HUES64 (cell line): ENCODE measurements at regions not wholly inside any gene's neighbourhood (a gene's known extent, or its start where the extent isn't known, plus 50 kb on each side); places are given as distances from the start of the nearest gene placed in this dataset.

Experiments
- H3K27ac ChIP-seq: 2 replicates; pipeline ENCODE4 v1.7.0; 2013; ENCODE audit warnings: low read depth, low read length, inconsistent platforms
- H3K27me3 ChIP-seq: 2 replicates; pipeline ENCODE4 v1.6.1; 2013; ENCODE audit warnings: mild to moderate bottlenecking, low read length; ENCODE audit not compliant: insufficient read depth
- H3K36me3 ChIP-seq: 2 replicates; pipeline ENCODE4 v1.6.1; 2013; ENCODE audit warnings: mild to moderate bottlenecking, low read length; ENCODE audit not compliant: insufficient read depth
- H3K4me1 ChIP-seq: 2 replicates; pipeline ENCODE4 v1.6.1; 2013; ENCODE audit warnings: mild to moderate bottlenecking, low read length, moderate library complexity; ENCODE audit not compliant: insufficient read depth
- H3K4me3 ChIP-seq: 2 replicates; pipeline ENCODE4 v1.5.1; 2013; ENCODE audit warnings: mild to moderate bottlenecking, low read length, moderate library complexity
- H3K9ac ChIP-seq: 2 replicates; pipeline ENCODE4 v1.6.1; 2013; ENCODE audit warnings: mild to moderate bottlenecking, low read depth, low read length
- H3K9me3 ChIP-seq: 2 replicates; pipeline ENCODE4 v1.6.1; 2013; ENCODE audit warnings: low read depth, low read length; ENCODE audit not compliant: insufficient read depth
- WGBS: fragments of 150-250, 120-280 bp; methylation state at CpG from one replicate; pipeline ENCODE4 v1.1.7; 2013; ENCODE audit warnings: missing lambda C conversion rate; 5-methylcytosine and 5-hydroxymethylcytosine counted together

- Histone ChIP-seq H3K9ac (no peak overlapping the region), H3K9me3 (no peaks in the 10 kb centered on the region), H3K27ac (no peak overlapping the region), H3K4me3 (no peak overlapping the region), H3K36me3 (no peaks in the 10 kb centered on the region), H3K27me3 (no peaks in the 10 kb centered on the region), H3K4me1 (peaks cover 14% of the 10 kb centered on the region)
- WGBS = 92% methylated on average over 5 of the region's 6 CpGs
Measured at GRCh38 chr1:229196404-229197264, 74.3 kb upstream of the RAB4A start.

GRCh38 chr1:229197265-229197585, 73.7 kb upstream of the RAB4A start:
- Histone ChIP-seq H3K9ac (no peak overlapping the region), H3K36me3 (no peaks in the 10 kb centered on the region), H3K4me1 (peaks cover 14% of the 10 kb centered on the region), H3K27ac (no peak overlapping the region), H3K4me3 (no peak overlapping the region), H3K9me3 (no peaks in the 10 kb centered on the region), H3K27me3 (no peaks in the 10 kb centered on the region)
- WGBS = 92% methylated on average over 5 of the region's 5 CpGs

GRCh38 chr1:229199261-229200243, 71.4 kb upstream of the RAB4A start:
- Histone ChIP-seq H3K4me3 (no peak overlapping the region), H3K27ac (peak overlapping the region; percentile 12; the same call in 1 of the 2 replicates), H3K9ac (no peak overlapping the region), H3K9me3 (no peaks in the 10 kb centered on the region), H3K36me3 (no peaks in the 10 kb centered on the region), H3K4me1 (peaks cover 31% of the 10 kb centered on the region), H3K27me3 (no peaks in the 10 kb centered on the region)
- 83% methylated on average over 16 of the region's 16 CpGs for WGBS

- H3K4me3 ChIP-seq = no peak overlapping the region
- no peaks in the 10 kb centered on the region for H3K36me3 ChIP-seq
- H3K9me3 ChIP-seq = no peaks in the 10 kb centered on the region
- peaks cover 39% of the 10 kb centered on the region for H3K4me1 ChIP-seq
- peak overlapping the region; percentile 61 for H3K27ac ChIP-seq
- 70% methylated on average over 5 of the region's 5 CpGs for WGBS
- no peaks in the 10 kb centered on the region for H3K27me3 ChIP-seq
- peak overlapping the region; percentile 4; the same call in 1 of the 2 replicates for H3K9ac ChIP-seq
Measured at GRCh38 chr1:229203030-229203751, 67.7 kb upstream of the RAB4A start.

- H3K27me3 ChIP-seq = no peaks in the 10 kb centered on the region
- H3K36me3 ChIP-seq = no peaks in the 10 kb centered on the region
- no peak overlapping the region for H3K9ac ChIP-seq
- peaks cover 37% of the 10 kb centered on the region for H3K4me1 ChIP-seq
- H3K4me3 ChIP-seq = no peak overlapping the region
- peak overlapping the region; percentile 12; the same call in 1 of the 2 replicates for H3K27ac ChIP-seq
- WGBS = 92% methylated on average over 11 of the region's 11 CpGs
- no peaks in the 10 kb centered on the region for H3K9me3 ChIP-seq
Measured at GRCh38 chr1:229203991-229204632, 66.8 kb upstream of the RAB4A start.

GRCh38 chr1:229204921-229205777, 65.8 kb upstream of the RAB4A start:
- Histone ChIP-seq H3K27me3 (no peaks in the 10 kb centered on the region), H3K4me1 (peaks cover 27% of the 10 kb centered on the region), H3K9me3 (no peaks in the 10 kb centered on the region), H3K4me3 (no peak overlapping the region), H3K27ac (no peak overlapping the region), H3K9ac (no peak overlapping the region; the same call in 1 of the 2 replicates), H3K36me3 (no peaks in the 10 kb centered on the region)
- WGBS = 82% methylated on average over 17 of the region's 17 CpGs

- Histone ChIP-seq H3K4me3 (no peak overlapping the region), H3K27ac (no peak overlapping the region), H3K9me3 (no peaks in the 10 kb centered on the region), H3K36me3 (no peaks in the 10 kb centered on the region), H3K9ac (no peak overlapping the region), H3K4me1 (peaks cover 25% of the 10 kb centered on the region), H3K27me3 (no peaks in the 10 kb centered on the region)
- 92% methylated on average over 8 of the region's 8 CpGs for WGBS
Measured at GRCh38 chr1:229205854-229206253, 65.1 kb upstream of the RAB4A start.

- H3K4me3 ChIP-seq = no peak overlapping the region
- no peak overlapping the region for H3K27ac ChIP-seq
- no peaks in the 10 kb centered on the region for H3K36me3 ChIP-seq
- no peaks in the 10 kb centered on the region for H3K27me3 ChIP-seq
- peaks cover 20% of the 10 kb centered on the region for H3K4me1 ChIP-seq
- H3K9ac ChIP-seq = no peak overlapping the region
- 94% methylated on average over 3 of the region's 3 CpGs for WGBS
- H3K9me3 ChIP-seq = no peaks in the 10 kb centered on the region
Measured at GRCh38 chr1:229207916-229208315, 63.0 kb upstream of the RAB4A start.

GRCh38 chr1:229208481-229208880, 62.4 kb upstream of the RAB4A start:
- Histone ChIP-seq H3K9me3 (no peaks in the 10 kb centered on the region), H3K27ac (no peak overlapping the region), H3K27me3 (no peaks in the 10 kb centered on the region), H3K36me3 (no peaks in the 10 kb centered on the region), H3K9ac (no peak overlapping the region), H3K4me1 (peaks cover 16% of the 10 kb centered on the region), H3K4me3 (no peak overlapping the region)
- WGBS = 94% methylated on average over 3 of the region's 3 CpGs

GRCh38 chr1:229209386-229209785, 61.5 kb upstream of the RAB4A start:
- Histone ChIP-seq H3K27ac (no peak overlapping the region), H3K36me3 (no peaks in the 10 kb centered on the region), H3K9me3 (no peaks in the 10 kb centered on the region), H3K4me1 (peaks cover 10% of the 10 kb centered on the region), H3K4me3 (no peak overlapping the region), H3K9ac (no peak overlapping the region), H3K27me3 (no peaks in the 10 kb centered on the region)
- 92% methylated on average over 4 of the region's 4 CpGs for WGBS
